Left ventricle myocardium inferior (tissue), 1 donor: ENCODE measurements at regions not wholly inside any gene's neighbourhood (a gene's known extent, or its start where the extent isn't known, plus 50 kb on each side); places are given as distances from the start of the nearest gene placed in this dataset.

Source experiments
- DNase-seq: peaks from one replicate; pipeline ENCODE4 v3.0.0-alpha.2; 2020
- H3K27ac ChIP-seq: fragments of 200-600 bp; replicated peaks from 2 replicates; pipeline ENCODE4 v1.8.0; 2021
- H3K27me3 ChIP-seq: fragments of 200-600 bp; 2 replicates; pipeline ENCODE4 v1.8.0; 2021; ENCODE audit warnings: low read depth
- H3K36me3 ChIP-seq: fragments of 200-600 bp; 2 replicates; pipeline ENCODE4 v1.8.0; 2021
- H3K4me1 ChIP-seq: fragments of 200-600 bp; 2 replicates; pipeline ENCODE4 v1.8.0; 2021
- H3K4me3 ChIP-seq: fragments of 200-600 bp; 2 replicates; pipeline ENCODE4 v1.8.0; 2021; ENCODE audit warnings: mild to moderate bottlenecking, moderate library complexity
- H3K9me3 ChIP-seq: fragments of 200-600 bp; replicated peaks from 2 replicates; pipeline ENCODE4 v1.8.0; 2021
- CTCF ChIP-seq: fragments of 200-600 bp; IDR thresholded peaks from 2 replicates; pipeline ENCODE4 v1.8.0; 2021; ENCODE audit warnings: antibody characterized with exemption, mild to moderate bottlenecking, borderline replicate concordance
- intact Hi-C: fragments of 100-400 bp; cut with micrococcal nuclease; formaldehyde crosslinking; loops from one replicate; pipeline ENCODE4 v1.11.0; 2022
- donor health status: DM: no; HTN: yes; CAD: no; lungs with severe emphysema.

- H3K36me3 ChIP-seq, result no peaks in the 10 kb centered on the region
- H3K4me1 ChIP-seq, result no peaks in the 10 kb centered on the region
- TF ChIP-seq CTCF, result no peak
- intact Hi-C loops, result no loop called here
- H3K27me3 ChIP-seq, result no peaks in the 10 kb centered on the region
- no peak overlapping the region for H3K27ac ChIP-seq
- DNase-seq, result no peak
- H3K4me3 ChIP-seq, result no peak overlapping the region
- peaks cover 9% of the 10 kb centered on the region for H3K9me3 ChIP-seq
Observed at GRCh38 chr4:156252358-156252921, 298.8 kb upstream of the CTSO start.

DNA sequence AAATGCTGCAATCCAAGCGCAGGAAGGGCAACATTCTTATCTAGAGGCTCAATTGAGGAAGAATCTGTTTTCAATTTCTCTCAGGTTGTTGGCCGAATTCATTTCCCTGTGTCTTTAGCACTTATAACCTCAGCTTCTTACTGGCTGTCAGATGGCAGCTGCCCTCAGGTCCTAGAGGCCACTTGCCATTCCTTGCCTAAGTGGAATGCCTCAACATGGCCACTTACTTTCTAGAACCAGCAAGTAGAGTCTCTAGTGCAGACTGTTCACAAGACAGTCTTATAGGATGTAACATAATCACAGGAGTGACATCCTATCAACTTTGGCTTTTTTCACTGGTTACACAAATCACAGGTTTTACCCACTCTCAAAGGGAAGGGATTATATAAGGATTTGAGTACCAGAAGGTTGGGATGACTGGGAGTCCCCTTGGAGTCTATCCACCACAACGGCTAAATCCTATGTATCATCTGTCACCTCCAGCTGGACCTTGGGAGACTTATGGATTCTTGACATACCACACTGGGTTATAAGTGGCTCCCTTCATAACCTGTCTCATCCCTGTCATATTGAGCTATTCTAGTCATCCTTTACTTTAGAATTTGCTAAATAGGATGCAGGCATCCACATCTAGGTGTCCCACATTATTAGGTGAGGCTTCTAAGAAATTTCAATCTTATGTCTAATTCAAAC lies 297.9 kb upstream of the CTSO start:
- Histone ChIP-seq H3K27ac (no peak overlapping the region), H3K4me1 (no peaks in the 10 kb centered on the region), H3K27me3 (no peaks in the 10 kb centered on the region), H3K4me3 (no peak overlapping the region), H3K36me3 (no peaks in the 10 kb centered on the region), H3K9me3 (peaks cover 9% of the 10 kb centered on the region)
- no peak for DNase-seq
- intact Hi-C loops, result no loop called here
- no peak for TF ChIP-seq CTCF

DNA sequence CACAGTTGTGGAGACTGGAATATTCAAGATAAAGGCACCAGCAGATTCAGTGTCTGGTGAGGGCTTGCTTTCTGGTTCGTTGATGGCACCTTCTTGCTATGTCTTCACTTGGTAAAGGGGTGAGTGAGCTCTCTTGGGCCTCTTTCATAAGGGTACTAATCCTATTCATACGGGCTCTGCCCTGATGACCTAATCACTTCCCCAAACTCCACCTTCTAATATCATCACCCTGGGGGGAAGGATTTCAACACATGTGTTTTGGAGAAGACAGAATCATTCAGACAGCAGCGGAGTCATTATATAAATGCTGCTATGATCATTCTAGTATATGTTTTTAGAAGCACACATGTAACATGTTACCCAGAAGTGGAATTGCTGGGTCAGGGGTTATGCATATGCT lies 295.3 kb upstream of the CTSO start:
- H3K9me3 ChIP-seq, result peaks cover 9% of the 10 kb centered on the region
- no peak overlapping the region for H3K27ac ChIP-seq
- no peak overlapping the region for H3K4me3 ChIP-seq
- no peak for DNase-seq
- intact Hi-C loops, result no loop called here
- H3K27me3 ChIP-seq, result no peaks in the 10 kb centered on the region
- H3K4me1 ChIP-seq, result no peaks in the 10 kb centered on the region
- H3K36me3 ChIP-seq, result no peaks in the 10 kb centered on the region
- TF ChIP-seq CTCF, result no peak

DNA sequence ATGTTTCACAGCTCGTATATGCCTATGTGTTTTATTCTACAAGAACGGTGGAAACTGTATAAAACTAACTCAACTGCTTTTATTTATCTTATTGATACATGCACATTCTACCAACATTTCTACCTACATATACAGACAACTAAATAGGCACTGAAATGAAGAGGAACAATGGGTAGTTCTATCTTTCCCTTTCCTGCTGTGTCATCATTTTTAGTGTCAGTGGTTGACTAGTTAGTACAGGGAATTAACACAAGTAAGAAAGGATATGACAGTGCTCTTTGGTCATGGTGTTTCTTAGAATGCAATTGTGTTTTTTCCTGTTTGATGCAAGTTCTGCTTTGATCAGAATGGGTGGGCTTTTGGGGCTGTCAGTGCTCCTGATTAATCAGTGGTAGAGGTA lies 293.8 kb upstream of the CTSO start:
- no peaks in the 10 kb centered on the region for H3K4me1 ChIP-seq
- no peak overlapping the region for H3K4me3 ChIP-seq
- no peaks in the 10 kb centered on the region for H3K27me3 ChIP-seq
- TF ChIP-seq CTCF, result no peak
- H3K36me3 ChIP-seq, result no peaks in the 10 kb centered on the region
- H3K27ac ChIP-seq, result no peak overlapping the region
- intact Hi-C loops, result no loop called here
- peaks cover 9% of the 10 kb centered on the region for H3K9me3 ChIP-seq
- DNase-seq, result no peak

DNA sequence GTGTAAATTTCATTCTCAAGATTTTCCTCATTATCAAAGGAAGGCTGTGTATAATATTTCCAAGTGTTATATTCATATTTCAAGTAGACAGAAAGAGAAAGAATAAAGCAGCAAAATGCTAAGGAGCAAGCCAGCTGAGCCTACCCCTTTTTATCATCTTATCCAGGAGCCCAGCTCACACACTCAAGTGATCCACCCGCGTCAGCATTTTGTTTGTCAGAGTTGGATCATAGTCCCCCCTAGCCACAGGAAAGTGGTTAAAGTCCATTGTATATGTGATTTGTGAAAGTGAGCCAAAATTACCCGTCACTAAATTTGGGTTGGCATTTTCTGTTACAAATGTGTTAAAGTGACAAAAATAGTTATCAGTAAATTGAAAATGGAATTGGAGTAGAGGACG lies 289.3 kb upstream of the CTSO start:
- H3K4me3 ChIP-seq, result no peak overlapping the region
- H3K4me1 ChIP-seq, result no peaks in the 10 kb centered on the region
- H3K27ac ChIP-seq, result no peak overlapping the region
- intact Hi-C loops, result no loop called here
- no peaks in the 10 kb centered on the region for H3K36me3 ChIP-seq
- no peak for TF ChIP-seq CTCF
- H3K9me3 ChIP-seq, result no peaks in the 10 kb centered on the region
- H3K27me3 ChIP-seq, result no peaks in the 10 kb centered on the region
- no peak for DNase-seq
